Mammary epithelial cell (primary cell): ENCODE measurements at regions not wholly inside any gene's neighbourhood (a gene's known extent, or its start where the extent isn't known, plus 50 kb on each side); places are given as distances from the start of the nearest gene placed in this dataset.

Experiments
- EZH2 ChIP-seq: IDR thresholded peaks from 2 replicates; pipeline ENCODE4 v1.6.1; 2012; ENCODE audit warnings: low read length, inconsistent platforms, borderline replicate concordance
- TF ChIP-seq, protein P1 (sequence below), 2 donors: IDR thresholded peaks in 1 of 2; conservative IDR thresholded peaks in 1 of 2; 2 replicates each; pipeline ENCODE4 v1.5.1; 2011 to 2012; ENCODE audit warnings: inconsistent platforms in 2 of 2, low read length in 2 of 2, mild to moderate bottlenecking in 2 of 2, control low read depth in 1 of 2, low read depth in 1 of 2; ENCODE audit not compliant: insufficient read depth in 1 of 2; ENCODE audit errors: extremely low read depth in 1 of 2

- TF ChIP-seq, protein P1, sequence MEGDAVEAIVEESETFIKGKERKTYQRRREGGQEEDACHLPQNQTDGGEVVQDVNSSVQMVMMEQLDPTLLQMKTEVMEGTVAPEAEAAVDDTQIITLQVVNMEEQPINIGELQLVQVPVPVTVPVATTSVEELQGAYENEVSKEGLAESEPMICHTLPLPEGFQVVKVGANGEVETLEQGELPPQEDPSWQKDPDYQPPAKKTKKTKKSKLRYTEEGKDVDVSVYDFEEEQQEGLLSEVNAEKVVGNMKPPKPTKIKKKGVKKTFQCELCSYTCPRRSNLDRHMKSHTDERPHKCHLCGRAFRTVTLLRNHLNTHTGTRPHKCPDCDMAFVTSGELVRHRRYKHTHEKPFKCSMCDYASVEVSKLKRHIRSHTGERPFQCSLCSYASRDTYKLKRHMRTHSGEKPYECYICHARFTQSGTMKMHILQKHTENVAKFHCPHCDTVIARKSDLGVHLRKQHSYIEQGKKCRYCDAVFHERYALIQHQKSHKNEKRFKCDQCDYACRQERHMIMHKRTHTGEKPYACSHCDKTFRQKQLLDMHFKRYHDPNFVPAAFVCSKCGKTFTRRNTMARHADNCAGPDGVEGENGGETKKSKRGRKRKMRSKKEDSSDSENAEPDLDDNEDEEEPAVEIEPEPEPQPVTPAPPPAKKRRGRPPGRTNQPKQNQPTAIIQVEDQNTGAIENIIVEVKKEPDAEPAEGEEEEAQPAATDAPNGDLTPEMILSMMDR (conservative IDR thresholded peaks at IDR 0.05 in 1 of 2, IDR thresholded peaks at IDR 0.05 in 1 of 2; ENCODE audit: extremely low read depth in 1 of 2, insufficient read depth in 1 of 2, low read depth in 1 of 2, low read length in 2 of 2) = no peak
- TF ChIP-seq EZH2 = no peak
Observed at GRCh38 chr6:169937389-169938261, 186.2 kb downstream of the ERMARD start.
